GM23248 (cell line): ENCODE measurements at regions not wholly inside any gene's neighbourhood (a gene's known extent, or its start where the extent isn't known, plus 50 kb on each side); places are given as distances from the start of the nearest gene placed in this dataset.

Experiments used
- DNase-seq: peaks from one replicate; pipeline ENCODE4 v3.0.0-alpha.2; 2015
- H2AFZ ChIP-seq: fragments of 200-600 bp; sonication (generic); 2 replicates; pipeline ENCODE4 v1.6.1; 2016; ENCODE audit warnings: antibody characterized with exemption
- H3F3A ChIP-seq: fragments of 200-600 bp; sonication (generic); 2 replicates; pipeline ENCODE4 v1.6.1; 2016; ENCODE audit warnings: mild to moderate bottlenecking, antibody characterized with exemption, mixed run types; ENCODE audit not compliant: insufficient read depth
- H3K27ac ChIP-seq: fragments of 200-600 bp; sonication (generic); 2 replicates; pipeline ENCODE4 v1.5.1; 2016; ENCODE audit warnings: mild to moderate bottlenecking
- H3K27me3 ChIP-seq: fragments of 200-600 bp; sonication (generic); replicated peaks from 2 replicates; pipeline ENCODE4 v1.6.1; 2016; ENCODE audit warnings: mild to moderate bottlenecking; ENCODE audit not compliant: insufficient read depth
- H3K36me3 ChIP-seq: fragments of 200-600 bp; sonication (generic); 2 replicates; pipeline ENCODE4 v1.6.1; 2016; ENCODE audit warnings: low read depth, mild to moderate bottlenecking
- H3K4me1 ChIP-seq: fragments of 200-600 bp; sonication (generic); 2 replicates; pipeline ENCODE4 v1.6.1; 2016; ENCODE audit warnings: mild to moderate bottlenecking; ENCODE audit not compliant: insufficient read depth
- H3K4me2 ChIP-seq: fragments of 200-600 bp; sonication (generic); one replicate; pipeline ENCODE4 v1.6.1; 2016; ENCODE audit warnings: mild to moderate bottlenecking; ENCODE audit not compliant: unreplicated experiment
- H3K4me3 ChIP-seq: fragments of 200-600 bp; sonication (generic); 2 replicates; pipeline ENCODE4 v1.5.1; 2016; ENCODE audit warnings: mild to moderate bottlenecking
- H3K79me2 ChIP-seq: fragments of 200-600 bp; sonication (generic); 2 replicates; pipeline ENCODE4 v1.6.1; 2016; ENCODE audit warnings: mild to moderate bottlenecking; ENCODE audit not compliant: insufficient read depth
- H3K9ac ChIP-seq: fragments of 200-600 bp; sonication (generic); 2 replicates; pipeline ENCODE4 v1.6.1; 2016; ENCODE audit warnings: mild to moderate bottlenecking
- H3K9me2 ChIP-seq: fragments of 200-600 bp; sonication (generic); 2 replicates; pipeline ENCODE4 v1.6.1; 2016; ENCODE audit warnings: mixed run types, mild to moderate bottlenecking, moderate library complexity; ENCODE audit not compliant: insufficient read depth
- H3K9me3 ChIP-seq: fragments of 200-600 bp; sonication (generic); one replicate; pipeline ENCODE4 v1.6.1; 2017; ENCODE audit warnings: low read depth
- H4K20me1 ChIP-seq: fragments of 200-600 bp; sonication (generic); 2 replicates; pipeline ENCODE4 v1.6.0; 2016; ENCODE audit not compliant: insufficient read depth
- EZH2 ChIP-seq: fragments of 200-600 bp; sonication (generic); IDR thresholded peaks from 2 replicates; pipeline ENCODE4 v1.6.1; 2018; ENCODE audit warnings: antibody characterized with exemption, mild to moderate bottlenecking; ENCODE audit not compliant: insufficient read depth, poor library complexity, severe bottlenecking
- EZH2phosphoT487 ChIP-seq: fragments of 200-600 bp; sonication (generic); IDR thresholded peaks from 2 replicates; pipeline ENCODE4 v1.6.1; 2018; ENCODE audit warnings: antibody characterized with exemption, moderate library complexity, mild to moderate bottlenecking, low read depth; ENCODE audit not compliant: insufficient read depth
- WGBS, 2 experiments: methylation state at CpG; one replicate each; pipeline ENCODE4 v1.1.6; 2015 to 2017; ENCODE audit warnings: low lambda C conversion rate in 2 of 2, low coverage in 1 of 2; ENCODE audit errors: missing lambda C conversion rate in 2 of 2; 5-methylcytosine and 5-hydroxymethylcytosine counted together
- in situ Hi-C: fragments of 300-500 bp; cut with MboI; formaldehyde crosslinking; loops from 2 replicates; pipeline ENCODE4 v1.15.0; 2020

- Histone ChIP-seq H3K27me3 (no peaks in the 10 kb centered on the region; the same call in 1 of the 2 replicates), H3K27ac (no peak overlapping the region), H3F3A (no peaks in the 10 kb centered on the region), H3K9me2 (no peaks in the 10 kb centered on the region), H3K4me1 (no peaks in the 10 kb centered on the region; the same call in 1 of the 2 replicates), H3K4me2 (no peak overlapping the region), H3K9ac (no peak overlapping the region), H3K36me3 (no peaks in the 10 kb centered on the region), H3K9me3 (no peaks in the 10 kb centered on the region), H4K20me1 (no peaks in the 10 kb centered on the region), H2AFZ (no peak overlapping the region), H3K4me3 (no peak overlapping the region), H3K79me2 (no peaks in the 10 kb centered on the region)
- no peak for DNase-seq
- in situ Hi-C loops, result no loop called here
- TF ChIP-seq EZH2 (no peak), EZH2phosphoT487 (no peak)
- 69% methylated on average over 6 of the region's 6 CpGs for WGBS, 2 experiments
These were observed 123.6 kb downstream of the FAM204A start for GRCh38 chr10:118218562-118218961.

GRCh38 chr10:118216571-118217170 lies 125.5 kb downstream of the FAM204A start:
- no peaks in the 10 kb centered on the region; the same call in 1 of the 2 replicates for H3K4me1 ChIP-seq
- H3K4me2 ChIP-seq, result no peak overlapping the region
- no peak for TF ChIP-seq EZH2
- no peak for TF ChIP-seq EZH2phosphoT487
- 64% methylated on average over 3 of the region's 3 CpGs for WGBS, 2 experiments
- in situ Hi-C loops, result no loop called here
- no peaks in the 10 kb centered on the region for H3K36me3 ChIP-seq
- no peak overlapping the region for H2AFZ ChIP-seq
- no peaks in the 10 kb centered on the region for H3K79me2 ChIP-seq
- no peak for DNase-seq
- no peaks in the 10 kb centered on the region for H3K9me2 ChIP-seq
- no peaks in the 10 kb centered on the region; the same call in 1 of the 2 replicates for H3K27me3 ChIP-seq
- H3K9me3 ChIP-seq, result no peaks in the 10 kb centered on the region
- no peak overlapping the region for H3K27ac ChIP-seq
- no peaks in the 10 kb centered on the region for H3F3A ChIP-seq
- no peak overlapping the region for H3K4me3 ChIP-seq
- H4K20me1 ChIP-seq, result no peaks in the 10 kb centered on the region
- no peak overlapping the region for H3K9ac ChIP-seq

DNA sequence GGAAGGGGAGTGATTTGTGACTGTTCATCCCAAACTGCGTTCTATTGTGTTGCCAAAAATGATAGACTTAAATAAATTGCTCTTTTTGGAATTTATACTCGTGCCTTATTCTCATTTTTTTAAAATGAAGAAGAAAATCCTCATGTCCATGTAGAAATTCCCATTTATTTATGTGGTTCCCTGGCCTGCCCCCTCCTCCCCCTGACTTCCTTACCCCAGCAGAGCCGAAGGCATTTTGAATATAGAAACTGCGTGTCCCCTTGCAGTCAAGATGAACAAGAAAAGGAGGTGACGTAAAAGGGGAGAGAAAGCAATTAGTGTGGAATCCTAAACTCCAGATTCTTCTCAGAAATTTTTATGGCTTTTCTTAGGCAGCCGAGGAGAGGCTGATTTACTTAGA lies 126.1 kb downstream of the FAM204A start:
- no peak overlapping the region for H3K27ac ChIP-seq
- H3K79me2 ChIP-seq, result no peaks in the 10 kb centered on the region
- no peaks in the 10 kb centered on the region for H3K9me3 ChIP-seq
- no peaks in the 10 kb centered on the region; the same call in 1 of the 2 replicates for H3K27me3 ChIP-seq
- TF ChIP-seq EZH2phosphoT487 (no peak), EZH2 (no peak)
- no peaks in the 10 kb centered on the region; the same call in 1 of the 2 replicates for H3K4me1 ChIP-seq
- no peak overlapping the region for H3K9ac ChIP-seq
- no peaks in the 10 kb centered on the region for H3K36me3 ChIP-seq
- H2AFZ ChIP-seq, result no peak overlapping the region
- no peaks in the 10 kb centered on the region for H4K20me1 ChIP-seq
- no peak overlapping the region for H3K4me3 ChIP-seq
- no peak for DNase-seq
- no peak overlapping the region for H3K4me2 ChIP-seq
- 42 to 45% methylated on average over 6 of the region's 6 CpGs for WGBS, 2 experiments
- in situ Hi-C loops, result no loop called here
- no peaks in the 10 kb centered on the region for H3K9me2 ChIP-seq
- no peaks in the 10 kb centered on the region for H3F3A ChIP-seq

DNA sequence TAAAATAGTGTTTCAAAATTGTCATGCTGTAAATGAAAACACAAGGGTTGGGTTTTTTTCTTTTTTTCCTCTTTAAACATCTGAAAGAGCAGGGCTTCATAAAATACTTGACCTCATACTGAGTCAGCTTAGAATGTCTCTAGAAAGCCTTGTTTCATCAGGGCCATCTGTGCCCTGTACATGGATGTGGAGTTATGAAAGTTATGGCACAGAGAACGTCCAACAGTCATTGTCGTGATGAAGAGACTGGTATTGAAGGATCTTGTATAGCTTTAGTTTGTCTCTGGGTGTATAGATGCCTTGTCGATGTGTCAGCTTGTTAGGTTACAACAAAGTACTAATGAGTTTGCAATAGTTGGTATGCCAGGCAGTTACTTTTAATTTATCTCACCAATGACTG lies 127.3 kb downstream of the FAM204A start:
- TF ChIP-seq EZH2phosphoT487 (no peak), EZH2 (no peak)
- H2AFZ ChIP-seq, result no peak overlapping the region
- WGBS, 2 experiments, result 38 to 40% methylated on average over 3 of the region's 3 CpGs
- DNase-seq, result peak; percentile 46
- H3K9ac ChIP-seq, result no peak overlapping the region
- H3K9me3 ChIP-seq, result no peaks in the 10 kb centered on the region
- no peaks in the 10 kb centered on the region; the same call in 1 of the 2 replicates for H3K4me1 ChIP-seq
- H3K36me3 ChIP-seq, result no peaks in the 10 kb centered on the region
- H3F3A ChIP-seq, result no peaks in the 10 kb centered on the region
- H3K79me2 ChIP-seq, result no peaks in the 10 kb centered on the region
- no peak overlapping the region for H3K27ac ChIP-seq
- no peaks in the 10 kb centered on the region for H3K9me2 ChIP-seq
- in situ Hi-C loops, result no loop called here
- peak overlapping the region; percentile 24 for H3K4me2 ChIP-seq
- no peaks in the 10 kb centered on the region; the same call in 1 of the 2 replicates for H3K27me3 ChIP-seq
- H3K4me3 ChIP-seq, result no peak overlapping the region
- H4K20me1 ChIP-seq, result no peaks in the 10 kb centered on the region
